PC-9 (cell line): ENCODE measurements at regions not wholly inside any gene's neighbourhood (a gene's known extent, or its start where the extent isn't known, plus 50 kb on each side); places are given as distances from the start of the nearest gene placed in this dataset.

Experiments used
- BruUV-seq: library from RNA; stranded (reverse); fragments of 400-500 nt; replicated peaks from 2 replicates; lab custom pipeline; 2021; lab: Mats Ljungman, UMichigan
- CTCF ChIA-PET: fragments of 300-600 bp; sonication (Branson Sonifier 250); formaldehyde crosslinking; loops from one replicate; lab custom pipeline; 2022; ENCODE audit warnings: antibody characterized with exemption; lab: Charles Lee
- POLR2A ChIA-PET: fragments of 300-600 bp; sonication (Branson Sonifier 250); formaldehyde crosslinking; loops from one replicate; lab custom pipeline; 2022; ENCODE audit warnings: antibody characterized with exemption; ENCODE audit not compliant: unreplicated experiment; lab: Charles Lee
- DNase-seq, 2 experiments: peaks; one replicate each; pipeline versions ENCODE4 v3.0.0 to v3.0.0-alpha.2; 2015 to 2022; ENCODE audit warnings: mixed read lengths in 1 of 2
- H2AFZ ChIP-seq: fragments of 200-600 bp; sonication (generic); 2 replicates; pipeline ENCODE4 v1.8.1; 2017; ENCODE audit warnings: antibody characterized with exemption
- H3F3A ChIP-seq: fragments of 200-600 bp; sonication (generic); 2 replicates; pipeline ENCODE4 v1.8.1; 2017; ENCODE audit warnings: antibody characterized with exemption, mild to moderate bottlenecking, low read depth; ENCODE audit not compliant: insufficient read depth
- H3K27ac ChIP-seq: fragments of 200-600 bp; sonication (generic); 2 replicates; pipeline ENCODE4 v1.6.1; 2016; ENCODE audit warnings: mixed run types
- H3K27me3 ChIP-seq: fragments of 200-600 bp; sonication (generic); 2 replicates; pipeline ENCODE4 v1.6.1; 2016; ENCODE audit warnings: low read depth, mixed run types; ENCODE audit not compliant: insufficient read depth
- H3K36me3 ChIP-seq: fragments of 200-600 bp; sonication (generic); 2 replicates; pipeline ENCODE4 v1.6.1; 2016; ENCODE audit warnings: low read depth, mixed run types
- H3K4me1 ChIP-seq: fragments of 200-600 bp; sonication (generic); replicated peaks from 2 replicates; pipeline ENCODE4 v1.6.1; 2016; ENCODE audit warnings: mixed run types; ENCODE audit not compliant: insufficient read depth
- H3K4me2 ChIP-seq: fragments of 200-600 bp; sonication (generic); 2 replicates; pipeline ENCODE4 v1.6.1; 2017; ENCODE audit warnings: mixed run types
- H3K4me3 ChIP-seq: fragments of 200-600 bp; sonication (generic); 2 replicates; pipeline ENCODE4 v1.6.1; 2016; ENCODE audit warnings: mixed run types
- H3K79me2 ChIP-seq: fragments of 200-600 bp; sonication (generic); 2 replicates; pipeline ENCODE4 v1.6.1; 2017; ENCODE audit warnings: low read depth, mixed run types
- H3K9me2 ChIP-seq: fragments of 200-600 bp; sonication (generic); 2 replicates; pipeline ENCODE4 v1.8.1; 2017; ENCODE audit warnings: mild to moderate bottlenecking; ENCODE audit not compliant: insufficient read depth
- H3K9me3 ChIP-seq: fragments of 200-600 bp; sonication (generic); 2 replicates; pipeline ENCODE4 v1.8.1; 2016; ENCODE audit warnings: low read depth; ENCODE audit not compliant: insufficient read depth
- H4K20me1 ChIP-seq: fragments of 200-600 bp; sonication (generic); 2 replicates; pipeline ENCODE4 v1.8.1; 2017; ENCODE audit not compliant: insufficient read depth
- CTCF ChIP-seq: fragments of 200-600 bp; sonication (generic); conservative IDR thresholded peaks from 2 replicates; pipeline ENCODE4 v1.6.1; 2017; ENCODE audit warnings: mixed run types, antibody characterized with exemption, mild to moderate bottlenecking, moderate library complexity
- EZH2 ChIP-seq: fragments of 200-600 bp; sonication (generic); IDR thresholded peaks from 2 replicates; pipeline ENCODE4 v1.8.0; 2017; ENCODE audit warnings: antibody characterized with exemption, low read depth
- intact Hi-C: fragments of 100-400 bp; cut with micrococcal nuclease; formaldehyde crosslinking; loops from one replicate; pipeline ENCODE4 v1.10.0; 2022; ENCODE audit not compliant: unreplicated experiment

- Histone ChIP-seq H3K4me3 (no peak overlapping the region), H3K4me1 (no peaks in the 10 kb centered on the region), H4K20me1 (no peaks in the 10 kb centered on the region), H3K27ac (no peak overlapping the region), H3K9me2 (no peaks in the 10 kb centered on the region), H3K4me2 (no peak overlapping the region), H3K79me2 (no peaks in the 10 kb centered on the region), H3K9me3 (no peaks in the 10 kb centered on the region), H2AFZ (no peak overlapping the region), H3K36me3 (no peaks in the 10 kb centered on the region), H3F3A (no peaks in the 10 kb centered on the region), H3K27me3 (no peaks in the 10 kb centered on the region)
- TF ChIP-seq CTCF (no peak), EZH2 (no peak)
- ChIA-PET POLR2A (no interaction called here), CTCF (no interaction called here)
- BruUV-seq: no TSS peak
- DNase-seq: no peak
- intact Hi-C loops: no loop called here
Measured at GRCh38 chr3:164927728-164928127, 150.6 kb downstream of the SI start.

GRCh38 chr3:164918905-164919304, 159.4 kb downstream of the SI start:
- POLR2A ChIA-PET: no interaction called here
- H3K36me3 ChIP-seq: no peaks in the 10 kb centered on the region
- CTCF ChIA-PET: no interaction called here
- no peaks in the 10 kb centered on the region for H3K79me2 ChIP-seq
- H3K27ac ChIP-seq: no peak overlapping the region
- intact Hi-C loops: no loop called here
- no peak for DNase-seq
- H4K20me1 ChIP-seq: no peaks in the 10 kb centered on the region
- no peaks in the 10 kb centered on the region for H3K9me3 ChIP-seq
- H3K4me1 ChIP-seq: no peaks in the 10 kb centered on the region
- no peaks in the 10 kb centered on the region for H3K9me2 ChIP-seq
- BruUV-seq: no TSS peak
- no peak overlapping the region for H3K4me3 ChIP-seq
- no peak overlapping the region for H3K4me2 ChIP-seq
- no peaks in the 10 kb centered on the region for H3F3A ChIP-seq
- H3K27me3 ChIP-seq: no peaks in the 10 kb centered on the region
- no peak overlapping the region for H2AFZ ChIP-seq
- TF ChIP-seq EZH2 (no peak), CTCF (no peak)

GRCh38 chr3:164912916-164913315, 165.4 kb downstream of the SI start:
- intact Hi-C loops: no loop called here
- no peak for TF ChIP-seq CTCF
- no peak for TF ChIP-seq EZH2
- H3K9me2 ChIP-seq: no peaks in the 10 kb centered on the region
- no peaks in the 10 kb centered on the region for H3K27me3 ChIP-seq
- no peaks in the 10 kb centered on the region for H3F3A ChIP-seq
- H3K4me1 ChIP-seq: no peaks in the 10 kb centered on the region
- no peak overlapping the region for H3K4me2 ChIP-seq
- no TSS peak for BruUV-seq
- H3K79me2 ChIP-seq: no peaks in the 10 kb centered on the region
- H3K4me3 ChIP-seq: no peak overlapping the region
- CTCF ChIA-PET: no interaction called here
- no peak for DNase-seq
- H2AFZ ChIP-seq: no peak overlapping the region
- H4K20me1 ChIP-seq: no peaks in the 10 kb centered on the region
- no peak overlapping the region for H3K27ac ChIP-seq
- H3K9me3 ChIP-seq: no peaks in the 10 kb centered on the region
- no peaks in the 10 kb centered on the region for H3K36me3 ChIP-seq
- POLR2A ChIA-PET: no interaction called here
